ENCODE measurements at regions not wholly inside any gene's neighbourhood (a gene's known extent, or its start where the extent isn't known, plus 50 kb on each side); places are given as distances from the start of the nearest gene placed in this dataset.

DNA sequence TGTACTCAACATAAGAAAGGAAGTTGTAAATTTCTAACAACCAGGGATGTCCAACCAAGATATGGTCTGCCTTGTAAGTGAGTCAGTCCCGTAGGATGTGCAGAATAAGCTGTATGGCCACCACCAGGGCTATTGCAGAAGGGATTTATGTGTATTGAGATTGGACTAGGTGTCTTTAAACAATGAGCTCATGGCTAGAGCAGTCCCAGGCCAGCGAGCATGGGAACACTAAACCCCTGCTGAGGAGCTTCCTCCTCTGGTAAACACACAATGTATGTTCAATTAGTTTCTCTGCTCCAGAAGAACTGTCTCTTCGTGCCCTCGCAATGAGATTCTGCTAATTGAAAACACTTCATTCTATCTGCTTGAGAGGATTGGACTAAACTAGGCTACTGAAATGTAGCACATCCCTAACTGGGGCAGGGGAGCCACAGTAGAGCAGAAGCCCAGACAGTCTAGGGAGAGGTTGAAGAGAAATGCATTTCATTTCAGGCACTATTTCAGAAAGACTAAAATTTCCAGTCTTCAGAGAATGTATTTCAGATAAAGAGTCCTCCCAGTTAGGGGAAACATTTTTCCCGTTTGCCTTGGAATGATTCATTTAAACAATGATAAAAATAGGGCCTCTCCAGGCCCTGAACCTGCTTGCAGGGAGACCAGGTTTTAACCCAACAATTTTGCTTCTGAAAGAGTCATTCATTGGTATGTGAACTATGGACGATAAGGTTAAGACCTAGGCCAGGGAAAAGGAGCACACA, 154.7 kb downstream of the FAM114A2 start:
- TF ChIP-seq POLR2A (IDR thresholded peaks at IDR 0.05) (no peak), POLR2AphosphoS5 (IDR thresholded peaks at IDR 0.05) (no peak)
